HCT116 (cell line): ENCODE measurements at regions not wholly inside any gene's neighbourhood (a gene's known extent, or its start where the extent isn't known, plus 50 kb on each side); places are given as distances from the start of the nearest gene placed in this dataset.

Source experiments
- ATAC-seq: fragments of 200-7000 bp; cut with Tn5 transposase; 2 replicates; pipeline ENCODE4 v1.9.1; 2020; ENCODE audit warnings: mild to moderate bottlenecking, moderate library complexity
- BruUV-seq: library from RNA; stranded (reverse); fragments of 400-500 nt; replicated peaks from 2 replicates; lab custom pipeline; 2021; lab: Mats Ljungman, UMichigan
- CTCF ChIA-PET: fragments of 300-600 bp; sonication (Branson Sonifier 250); formaldehyde crosslinking; loops from one replicate; lab custom pipeline; 2021; ENCODE audit warnings: antibody characterized with exemption; lab: Charles Lee
- POLR2A ChIA-PET: fragments of 300-600, 350-600 bp; sonication (Branson Sonifier 250); formaldehyde crosslinking; loops from one replicate; lab custom pipeline; 2021; ENCODE audit warnings: antibody characterized with exemption; lab: Charles Lee
- RAD21 ChIA-PET, 2 experiments: fragments of 300-600 bp; sonication (Branson Sonifier 250); formaldehyde crosslinking; loops; one replicate each; lab custom pipeline; 2023; ENCODE audit warnings: low total read pairs in 2 of 2; ENCODE audit not compliant: uncharacterized antibody in 2 of 2, unreplicated experiment in 2 of 2, low non-redundant PET in 1 of 2; lab: Charles Lee
- DNase-seq: peaks from one replicate; pipeline ENCODE4 v3.0.0-alpha.2; 2010; ENCODE audit warnings: low read depth, low spot score
- H2AFZ ChIP-seq: fragments of 200-600 bp; shearing (Covaris generic), sonication (generic); 2 replicates; pipeline ENCODE4 v1.6.1; 2017; ENCODE audit warnings: low read depth, mixed run types, mixed read lengths, antibody characterized with exemption, low read length; ENCODE audit not compliant: poor library complexity, severe bottlenecking
- H3K27ac ChIP-seq: 2 replicates; pipeline ENCODE4 v1.5.1; 2012; ENCODE audit warnings: low read depth, low read length
- H3K27me3 ChIP-seq: fragments of 200-600 bp; sonication (generic); 2 replicates; pipeline ENCODE4 v1.6.1; 2016; ENCODE audit warnings: mixed run types, low read length, mixed read lengths; ENCODE audit not compliant: insufficient read depth
- H3K36me3 ChIP-seq, 2 experiments: fragments of 200-500 bp in 1 of 2; fragments of 200-600 bp in 1 of 2; sonication (Bioruptor generic) in 1 of 2; sonication (generic) in 1 of 2; 2 replicates each; pipeline versions ENCODE4 v1.5.1 to v1.6.1; 2014 to 2016; ENCODE audit warnings: low read length in 2 of 2, inconsistent platforms in 1 of 2, mixed read lengths in 1 of 2, mixed run types in 1 of 2; ENCODE audit not compliant: insufficient read depth in 2 of 2, control insufficient read depth in 1 of 2
- H3K4me1 ChIP-seq, 2 experiments: fragments of 200-600 bp in 1 of 2; sonication (generic) in 1 of 2; 2 replicates each; pipeline versions ENCODE4 v1.5.1 to v1.6.1; 2012 to 2017; ENCODE audit warnings: low read length in 2 of 2, inconsistent platforms in 1 of 2, mild to moderate bottlenecking in 1 of 2, mixed read lengths in 1 of 2, mixed run types in 1 of 2, moderate library complexity in 1 of 2; ENCODE audit not compliant: insufficient read depth in 2 of 2, control insufficient read depth in 1 of 2
- H3K4me2 ChIP-seq: fragments of 200-600 bp; sonication (generic); 2 replicates; pipeline ENCODE4 v1.6.1; 2017; ENCODE audit warnings: mixed run types, low read length, mixed read lengths
- H3K4me3 ChIP-seq, 2 experiments: fragments of 200-600 bp in 1 of 2; sonication (generic) in 1 of 2; replicated peaks in 1 of 2; 2 replicates each; pipeline ENCODE4 v1.5.1; 2011 to 2016; ENCODE audit warnings: low read length in 2 of 2, control low read depth in 1 of 2, low read depth in 1 of 2, mild to moderate bottlenecking in 1 of 2, mixed read lengths in 1 of 2, mixed run types in 1 of 2
- H3K79me2 ChIP-seq: fragments of 200-600 bp; sonication (generic); 2 replicates; pipeline ENCODE4 v1.6.1; 2017; ENCODE audit warnings: mild to moderate bottlenecking, mixed run types, low read length, moderate library complexity, mixed read lengths; ENCODE audit not compliant: insufficient read depth
- H3K9ac ChIP-seq: fragments of 200-600 bp; sonication (generic); 2 replicates; pipeline ENCODE4 v1.6.1; 2016; ENCODE audit warnings: low read length, mixed read lengths
- H3K9me2 ChIP-seq: fragments of 200-600 bp; sonication (generic), shearing (Covaris generic); 2 replicates; pipeline ENCODE4 v1.6.1; 2017; ENCODE audit warnings: mixed run types, mild to moderate bottlenecking, moderate library complexity; ENCODE audit not compliant: insufficient read depth
- H3K9me3 ChIP-seq, 2 experiments: fragments of 200-500 bp in 1 of 2; fragments of 200-600 bp in 1 of 2; sonication (Bioruptor generic) in 1 of 2; sonication (generic) in 1 of 2; 2 replicates each; pipeline ENCODE4 v1.6.1; 2014 to 2017; ENCODE audit warnings: low read length in 2 of 2, mixed read lengths in 2 of 2, inconsistent platforms in 1 of 2, low read depth in 1 of 2, mild to moderate bottlenecking in 1 of 2, mixed run types in 1 of 2, moderate library complexity in 1 of 2; ENCODE audit not compliant: control insufficient read depth in 1 of 2, insufficient read depth in 1 of 2
- H4K20me1 ChIP-seq: fragments of 200-600 bp; sonication (generic), shearing (Covaris generic); 2 replicates; pipeline ENCODE4 v1.6.1; 2017; ENCODE audit warnings: mixed run types, mild to moderate bottlenecking, moderate library complexity; ENCODE audit not compliant: insufficient read depth
- EGR1 ChIP-seq: IDR thresholded peaks from 2 replicates; pipeline ENCODE4 v1.6.1; 2012; ENCODE audit warnings: low read depth
- ELF1 ChIP-seq: IDR thresholded peaks from 2 replicates; pipeline ENCODE4 v1.6.1; 2012; ENCODE audit warnings: low read depth, borderline replicate concordance
- EZH2 ChIP-seq: fragments of 200-600 bp; sonication (generic); IDR thresholded peaks from 2 replicates; pipeline ENCODE4 v1.6.1; 2017; ENCODE audit warnings: antibody characterized with exemption, mixed run types
- EZH2phosphoT487 ChIP-seq: fragments of 200-600 bp; IDR thresholded peaks from 2 replicates; pipeline ENCODE4 v1.6.1; 2018; ENCODE audit warnings: antibody characterized with exemption, borderline replicate concordance
- POLR2AphosphoS5 ChIP-seq: IDR thresholded peaks from 2 replicates; pipeline ENCODE4 v1.6.1; 2011; ENCODE audit warnings: mild to moderate bottlenecking, low read depth, low read length, moderate library complexity
- RAD21 ChIP-seq: IDR thresholded peaks from 2 replicates; pipeline ENCODE4 v1.6.1; 2012; ENCODE audit warnings: low read depth, mild to moderate bottlenecking
- REST ChIP-seq: IDR thresholded peaks from 2 replicates; pipeline ENCODE4 v1.6.1; 2012; ENCODE audit warnings: low read depth
- YY1 ChIP-seq: IDR thresholded peaks from 2 replicates; pipeline ENCODE4 v1.6.1; 2011; ENCODE audit warnings: low read length, low read depth, moderate library complexity, mild to moderate bottlenecking; ENCODE audit not compliant: insufficient replicate concordance; ENCODE audit errors: extremely low read depth
- ZNF274 ChIP-seq: fragments of 200-500 bp; sonication (Bioruptor generic); IDR thresholded peaks from 2 replicates; pipeline ENCODE4 v1.6.1; 2014; ENCODE audit warnings: mild to moderate bottlenecking, low read depth, low read length, inconsistent platforms
- intact Hi-C: fragments of 100-400 bp; cut with micrococcal nuclease; formaldehyde crosslinking; loops from 2 replicates; pipeline ENCODE4 v1.10.0; 2022

- no peak overlapping the region for H2AFZ ChIP-seq
- TF ChIP-seq ZNF274: no peak
- no peak for TF ChIP-seq EGR1
- TF ChIP-seq REST: no peak
- TF ChIP-seq EZH2: no peak
- TF ChIP-seq ELF1: no peak
- TF ChIP-seq EZH2phosphoT487: no peak
- no peak for TF ChIP-seq RAD21
- no peak for TF ChIP-seq POLR2AphosphoS5
- no peak for TF ChIP-seq YY1
- TF ChIP-seq, all 23 proteins: peak for 0
- ChIA-PET CTCF (no interaction called here), POLR2A (no interaction called here), RAD21 (no interaction called here)
- BruUV-seq: no TSS peak
- Histone ChIP-seq H3K79me2 (no peaks in the 10 kb centered on the region), H3K4me2 (no peak overlapping the region), H3K36me3 (no peaks in the 10 kb centered on the region), H3K4me1 (no peaks in the 10 kb centered on the region), H3K27ac (no peak overlapping the region), H3K9me2 (no peaks in the 10 kb centered on the region), H3K9ac (no peak overlapping the region), H3K9me3 (no peaks in the 10 kb centered on the region), H4K20me1 (no peaks in the 10 kb centered on the region), H3K27me3 (no peaks in the 10 kb centered on the region), H3K4me3 (no peak overlapping the region)
- ATAC-seq (no peak), DNase-seq (no peak)
- intact Hi-C loops: no loop called here
These were observed 751.1 kb downstream of the CCDC85A start for GRCh38 chr2:56934866-56935265.
